ENCODE measurements at regions not wholly inside any gene's neighbourhood (a gene's known extent, or its start where the extent isn't known, plus 50 kb on each side); places are given as distances from the start of the nearest gene placed in this dataset.

GRCh38 chr5:145499483-145499882 lies 335.7 kb downstream of the PRELID2 start:
- no peak for DNase-seq

GRCh38 chr5:145497052-145497451 lies 338.1 kb downstream of the PRELID2 start:
- DNase-seq: no peak

DNA sequence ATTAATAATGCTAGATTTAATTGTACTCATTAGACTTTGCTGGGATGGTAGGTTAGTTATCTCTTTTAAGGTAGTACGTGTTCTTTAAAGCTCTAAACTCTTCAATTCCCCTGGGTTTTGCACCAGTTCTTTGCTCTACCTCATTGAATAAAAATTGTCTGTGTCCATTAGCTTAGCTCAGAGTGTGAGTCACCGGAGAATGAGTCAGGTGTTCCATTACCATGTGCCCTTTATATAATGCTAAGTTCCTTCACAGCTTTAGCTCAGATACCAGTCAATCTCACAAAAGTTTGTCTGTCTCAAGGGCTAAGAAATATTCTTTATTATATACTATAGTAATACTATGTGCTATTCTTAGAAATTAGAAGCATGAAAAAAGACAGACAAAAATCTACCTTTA lies 339.4 kb downstream of the PRELID2 start:
- no peak for DNase-seq

- no peak for DNase-seq
Observed at GRCh38 chr5:145495196-145495595, 339.9 kb downstream of the PRELID2 start.

DNA sequence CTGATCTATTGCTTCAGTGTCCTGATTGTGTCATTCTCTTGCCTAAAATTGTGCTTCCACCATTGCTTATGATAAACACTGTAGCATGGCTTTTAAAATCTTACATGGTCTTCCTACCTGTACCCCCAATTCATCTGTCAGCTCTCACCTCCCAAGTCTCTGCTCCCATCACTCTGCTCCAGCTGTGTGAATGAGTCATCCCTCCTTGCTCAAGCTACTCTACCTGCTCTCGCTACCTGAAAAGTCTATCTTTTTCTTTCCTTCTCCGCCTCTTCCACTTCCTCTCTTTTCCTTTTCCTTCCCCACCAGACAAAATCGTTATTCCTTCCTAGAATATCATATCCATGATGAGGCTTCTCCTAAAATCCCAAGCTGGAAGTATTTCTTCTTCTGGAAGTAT lies 341.7 kb downstream of the PRELID2 start:
- DNase-seq: no peak

DNA sequence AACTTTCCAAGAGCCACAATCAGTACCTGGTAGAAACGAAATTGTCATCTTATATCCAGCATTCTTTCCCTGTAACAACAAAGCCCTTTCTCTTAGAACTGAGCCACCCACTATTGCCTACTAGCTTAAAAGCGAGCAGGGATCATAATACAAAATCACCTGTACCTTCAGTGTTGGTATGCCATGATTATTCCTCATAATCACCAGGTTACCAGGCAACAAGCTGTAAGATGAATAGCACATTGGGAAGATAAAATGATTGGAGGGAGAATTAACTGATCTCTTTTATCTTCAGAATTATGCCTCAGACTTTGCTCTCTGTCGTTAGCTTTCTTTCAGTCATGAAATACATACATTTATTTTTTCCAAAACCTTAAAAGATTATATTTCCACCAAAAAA lies 345.6 kb downstream of the PRELID2 start:
- no peak for DNase-seq

- no peak for DNase-seq
Observed at GRCh38 chr5:145484158-145484557, 351.0 kb downstream of the PRELID2 start.

GRCh38 chr5:145483212-145483611 lies 351.9 kb downstream of the PRELID2 start:
- DNase-seq: no peak

DNA sequence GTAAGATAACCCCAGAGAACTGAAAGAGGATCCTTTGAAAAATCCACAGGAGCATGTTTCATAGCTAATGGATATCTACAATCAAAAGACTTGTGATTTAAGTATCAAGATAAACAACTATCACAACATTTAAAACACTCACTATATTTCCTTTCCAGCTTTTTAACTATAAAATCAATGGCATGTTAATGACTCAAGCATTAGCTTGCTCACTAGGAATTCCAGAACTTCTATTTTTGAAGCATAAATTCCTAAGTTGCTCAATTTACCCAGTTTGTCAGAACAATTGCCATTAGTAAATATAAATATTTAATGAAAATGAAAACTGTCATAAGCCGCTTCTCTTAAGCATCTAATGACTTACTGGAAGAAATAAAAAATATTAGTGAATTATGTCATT lies 355.3 kb downstream of the PRELID2 start:
- DNase-seq: no peak

DNA sequence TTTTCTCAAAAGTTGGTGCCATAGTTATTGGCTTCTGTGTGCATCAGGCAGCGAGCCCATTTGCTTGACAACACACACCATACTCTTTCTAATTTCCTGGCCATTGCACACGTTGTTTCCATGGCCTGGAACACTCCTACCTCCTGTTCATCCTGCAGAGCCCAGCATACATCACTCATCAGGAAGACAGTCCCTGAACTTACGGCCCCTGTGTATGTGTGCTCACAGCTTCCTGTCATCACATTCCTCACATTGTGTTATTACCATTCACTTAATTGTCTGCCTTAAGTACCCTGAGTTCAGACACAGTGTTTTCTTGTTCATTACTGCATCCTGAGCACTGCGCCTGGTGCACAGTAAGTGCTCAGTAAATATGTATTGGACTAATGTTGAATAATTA lies 355.9 kb downstream of the PRELID2 start:
- DNase-seq: no peak

DNA sequence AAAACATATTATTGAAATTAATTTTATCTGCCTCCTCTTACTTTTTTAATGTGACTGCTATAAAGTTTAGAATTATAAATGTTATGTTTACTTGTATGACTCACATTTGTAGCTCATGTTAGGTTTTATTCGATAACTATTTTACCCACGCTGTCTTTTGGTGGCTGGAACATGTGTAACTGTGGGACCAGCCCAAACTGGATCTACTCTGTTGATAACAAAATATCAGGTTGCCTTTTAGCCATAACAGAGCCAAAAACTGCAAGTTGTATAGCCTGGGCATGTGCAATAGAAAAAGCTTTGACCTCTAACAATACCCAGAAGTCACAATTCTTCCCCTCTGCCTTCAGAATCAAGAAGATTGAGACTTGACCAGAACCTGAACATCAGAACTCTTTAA lies 356.5 kb downstream of the PRELID2 start:
- no peak for DNase-seq

GRCh38 chr5:145473042-145473642 lies 362.0 kb downstream of the PRELID2 start:
- DNase-seq: no peak

- DNase-seq: no peak
Observed at GRCh38 chr5:145471831-145472612, 363.1 kb downstream of the PRELID2 start.

DNA sequence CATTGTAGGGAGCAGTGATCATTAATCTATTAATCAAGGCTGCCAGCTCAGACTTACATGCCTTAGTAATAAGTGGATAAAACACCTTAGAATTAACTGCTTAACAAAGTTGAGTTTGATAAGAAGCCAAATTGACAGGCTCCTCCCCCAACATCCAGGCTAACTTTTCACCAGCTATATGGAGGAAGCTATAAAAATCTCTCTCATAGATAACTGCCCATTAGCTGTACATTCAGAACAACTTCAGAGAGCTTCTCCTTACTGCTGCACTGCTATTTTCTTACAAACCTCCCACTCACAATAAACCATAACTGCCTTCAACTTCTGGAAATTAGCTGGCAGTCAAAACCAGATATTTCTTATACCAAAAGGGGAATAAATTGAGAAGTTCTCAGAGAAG lies 364.1 kb downstream of the PRELID2 start:
- no peak for DNase-seq

DNA sequence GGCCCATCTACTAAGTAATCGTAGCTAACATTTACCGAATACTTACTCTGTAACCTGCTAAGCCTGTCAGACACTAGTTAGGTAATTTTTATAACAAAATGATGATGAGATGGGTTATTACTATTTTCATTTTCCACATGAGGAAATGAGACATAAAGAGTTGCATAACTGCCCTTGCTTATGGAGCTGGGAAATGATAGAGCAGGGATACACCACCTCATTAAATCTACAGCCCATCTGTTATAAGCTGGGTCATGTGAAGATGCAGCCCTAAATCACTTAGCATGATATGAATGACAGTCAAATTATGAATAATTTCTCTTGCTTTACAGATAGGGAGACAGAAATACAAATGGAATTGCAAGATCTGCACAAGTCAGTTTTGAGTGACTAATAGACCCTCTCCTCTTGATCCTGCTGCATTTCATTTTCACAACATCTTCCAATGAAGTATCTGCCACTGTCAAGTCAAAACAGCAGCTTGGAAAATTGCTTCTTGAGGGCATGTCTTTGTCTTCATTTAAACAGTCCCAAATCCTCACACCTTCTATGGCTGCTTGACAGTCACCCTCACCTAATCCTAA lies 364.7 kb downstream of the PRELID2 start:
- DNase-seq: no peak

GRCh38 chr5:145467446-145467845 lies 367.7 kb downstream of the PRELID2 start:
- DNase-seq: no peak

- no peak for DNase-seq
Observed at GRCh38 chr5:145466533-145466932, 368.6 kb downstream of the PRELID2 start.

DNA sequence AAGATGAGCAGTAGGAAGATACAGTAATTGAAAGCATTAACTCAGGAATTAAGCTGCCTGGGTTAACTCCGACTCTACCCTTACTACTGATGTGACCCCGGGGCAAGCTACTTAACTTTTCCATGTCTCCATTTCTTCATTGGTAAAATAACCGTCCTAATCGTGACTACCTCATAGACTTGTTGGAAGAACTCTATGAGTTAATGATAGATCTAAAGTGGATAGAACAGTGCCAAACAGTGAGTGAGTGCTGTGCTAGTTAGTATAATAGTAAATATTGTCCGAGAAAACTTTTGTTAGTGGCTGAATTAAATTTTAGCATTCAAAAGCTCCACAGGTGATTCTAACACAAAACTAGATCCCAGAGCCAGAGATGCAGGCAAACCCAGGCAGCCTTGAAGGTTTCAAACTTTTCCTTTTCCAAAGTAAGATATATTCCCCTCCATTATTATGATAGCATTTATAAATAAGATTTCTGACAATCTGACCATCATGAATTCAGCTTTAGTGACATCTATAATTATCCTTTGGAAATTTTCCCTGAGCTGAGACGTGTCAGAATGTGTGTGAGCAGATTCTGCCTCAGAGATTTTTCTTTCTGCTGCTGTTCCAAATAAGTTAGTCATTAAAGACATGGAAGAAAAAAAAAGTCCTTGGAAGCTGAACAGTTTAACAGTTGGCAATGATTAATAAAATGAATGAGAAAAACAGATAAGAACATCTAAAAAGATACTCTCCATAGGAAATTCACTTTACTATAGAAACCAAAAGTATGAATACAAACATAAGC lies 369.5 kb downstream of the PRELID2 start:
- no peak for DNase-seq

GRCh38 chr5:145464171-145464570 lies 371.0 kb downstream of the PRELID2 start:
- no peak for DNase-seq

GRCh38 chr5:145463634-145464033 lies 371.5 kb downstream of the PRELID2 start:
- no peak for DNase-seq

DNA sequence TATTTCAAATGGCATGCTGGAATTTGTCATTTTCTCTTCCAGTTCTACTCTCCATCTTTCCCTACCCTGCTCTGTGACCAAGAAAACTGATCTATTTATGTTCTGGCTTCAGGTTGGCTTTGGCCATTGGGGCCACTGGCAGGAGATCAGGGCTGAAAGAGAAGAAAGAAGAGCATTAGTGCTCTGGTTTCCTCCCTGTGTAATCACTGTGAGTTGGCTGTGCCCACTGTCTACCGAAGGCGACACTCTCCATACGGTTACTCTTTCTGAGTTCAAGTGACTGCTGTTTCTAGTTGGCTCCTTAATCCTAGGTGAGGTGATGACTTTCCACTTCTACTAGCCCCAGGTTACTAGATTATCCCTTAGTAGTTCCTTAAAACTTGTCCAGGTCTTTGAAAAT lies 372.6 kb downstream of the PRELID2 start:
- no peak for DNase-seq

GRCh38 chr5:145450286-145450885 lies 384.8 kb downstream of the PRELID2 start:
- no peak for DNase-seq

- DNase-seq: no peak
Observed at GRCh38 chr5:145449794-145450193, 385.3 kb downstream of the PRELID2 start.

Measured in NCI-H748 treated with DMSO at 0.1 percent for 48 hours (cell line).